HG03558 (cell line): ENCODE measurements at regions not wholly inside any gene's neighbourhood (a gene's known extent, or its start where the extent isn't known, plus 50 kb on each side); places are given as distances from the start of the nearest gene placed in this dataset.

ENCODE experiments used
- ATAC-seq: cut with Tn5 transposase; IDR thresholded peaks from one replicate; pipeline ENCODE4 v1.9.1; 2021; ENCODE audit warnings: moderate number of reproducible peaks; ENCODE audit not compliant: unreplicated experiment; ENCODE audit errors: extremely low read depth

GRCh38 chr1:192008281-192008825, 149.9 kb upstream of the RGS18 start:
- ATAC-seq, result no peak

- no peak for ATAC-seq
Observed at GRCh38 chr1:192010406-192010805, 147.9 kb upstream of the RGS18 start.

GRCh38 chr1:192011525-192011924, 146.7 kb upstream of the RGS18 start:
- no peak for ATAC-seq

GRCh38 chr1:192022827-192023226, 135.4 kb upstream of the RGS18 start:
- ATAC-seq, result no peak

- ATAC-seq, result no peak
Observed at GRCh38 chr1:192024881-192025280, 133.4 kb upstream of the RGS18 start.

GRCh38 chr1:192038567-192038966, 119.7 kb upstream of the RGS18 start:
- ATAC-seq, result no peak

GRCh38 chr1:192045131-192045530, 113.1 kb upstream of the RGS18 start:
- ATAC-seq, result no peak

GRCh38 chr1:192053531-192053971, 104.7 kb upstream of the RGS18 start:
- no peak for ATAC-seq

- ATAC-seq, result no peak
Observed at GRCh38 chr1:192057766-192058165, 100.5 kb upstream of the RGS18 start.

GRCh38 chr1:192059407-192059806, 98.9 kb upstream of the RGS18 start:
- no peak for ATAC-seq

GRCh38 chr1:192061556-192061955, 96.7 kb upstream of the RGS18 start:
- ATAC-seq, result no peak

- no peak for ATAC-seq
Observed at GRCh38 chr1:192065087-192065486, 93.2 kb upstream of the RGS18 start.

GRCh38 chr1:192066202-192066601, 92.1 kb upstream of the RGS18 start:
- no peak for ATAC-seq

- ATAC-seq, result no peak
Observed at GRCh38 chr1:192067360-192067759, 90.9 kb upstream of the RGS18 start.

GRCh38 chr1:192070213-192070612, 88.0 kb upstream of the RGS18 start:
- ATAC-seq, result no peak

- ATAC-seq, result no peak
Observed at GRCh38 chr1:192080684-192081083, 77.6 kb upstream of the RGS18 start.

- ATAC-seq, result no peak
Observed at GRCh38 chr1:192081359-192081758, 76.9 kb upstream of the RGS18 start.

GRCh38 chr1:192086644-192087043, 71.6 kb upstream of the RGS18 start:
- ATAC-seq, result no peak

- no peak for ATAC-seq
Observed at GRCh38 chr1:192087334-192087733, 70.9 kb upstream of the RGS18 start.

GRCh38 chr1:192088496-192088895, 69.8 kb upstream of the RGS18 start:
- ATAC-seq, result no peak

- no peak for ATAC-seq
Observed at GRCh38 chr1:192098001-192098400, 60.3 kb upstream of the RGS18 start.

- no peak for ATAC-seq
Observed at GRCh38 chr1:192099328-192099727, 58.9 kb upstream of the RGS18 start.
